Right lobe of liver (tissue), 6 donors: ENCODE measurements at regions not wholly inside any gene's neighbourhood (a gene's known extent, or its start where the extent isn't known, plus 50 kb on each side); places are given as distances from the start of the nearest gene placed in this dataset.

Experiments used
- ATAC-seq, 4 donors: fragments of 200-7000 bp; cut with Tn5 transposase; one replicate each; pipeline ENCODE4 v1.9.1; 2020; ENCODE audit warnings: mild to moderate bottlenecking in 4 of 4, moderate library complexity in 4 of 4
- DNase-seq, 3 donors: peaks; one replicate each; pipeline ENCODE4 v3.0.0-alpha.2; 2020
- H3K27ac ChIP-seq, 3 donors: fragments of 200-600 bp; one replicate each; pipeline ENCODE4 v1.8.0; 2022
- H3K27me3 ChIP-seq, 2 donors: fragments of 200-600 bp; one replicate each; pipeline ENCODE4 v1.8.0; 2022
- H3K36me3 ChIP-seq, 4 donors: fragments of 200-600 bp; sonication (generic) in 1 of 4; one replicate each; pipeline versions ENCODE4 v1.5.1 to v1.8.0; 2017 to 2022; ENCODE audit warnings: control low read depth in 1 of 4
- H3K4me1 ChIP-seq, 4 donors: fragments of 200-600 bp; sonication (generic) in 1 of 4; one replicate each; pipeline versions ENCODE4 v1.5.1 to v1.8.0; 2017 to 2022; ENCODE audit warnings: control low read depth in 1 of 4
- H3K4me3 ChIP-seq, 3 donors: fragments of 200-600 bp; one replicate each; pipeline ENCODE4 v1.8.0; 2022
- H3K9me3 ChIP-seq, 4 donors: fragments of 200-600 bp; sonication (generic) in 1 of 4; one replicate each; pipeline versions ENCODE4 v1.5.1 to v1.8.0; 2017 to 2022; ENCODE audit warnings: control low read depth in 1 of 4
- POLR2A ChIP-seq: fragments of 450-650 bp; IDR thresholded peaks from one replicate; pipeline ENCODE4 v1.6.1; 2017; ENCODE audit warnings: antibody characterized with exemption, mild to moderate bottlenecking
- WGBS: methylation state at CpG from one replicate; pipeline ENCODE4 v1.1.6; 2018; ENCODE audit warnings: low coverage, low lambda C conversion rate; ENCODE audit not compliant: insufficient coverage; ENCODE audit errors: missing lambda C conversion rate; 5-methylcytosine and 5-hydroxymethylcytosine counted together
- intact Hi-C, 2 donors: fragments of 100-400 bp; cut with DNase I; formaldehyde crosslinking; loops; one replicate each; pipeline versions ENCODE4 v1.11.2 to v1.14.1; 2022
- TF ChIP-seq, protein P1 (sequence below), 4 donors: fragments of 200-600 bp in 3 of 4; fragments of 450-650 bp in 1 of 4; IDR thresholded peaks; one replicate each; pipeline versions ENCODE4 v1.5.1 to v1.8.0; 2016 to 2022; ENCODE audit warnings: antibody characterized with exemption in 4 of 4, mild to moderate bottlenecking in 2 of 4
- donor health status: DM: no; HTN: yes; CAD: no.
- donor health status: DM: no; HTN: no; CAD: no.
- donor health status: DM: no; HTN: no; CAD: no.
- donor health status: DM: no; HTN: yes; CAD: no.
- donor health status: DM: no; HTN: yes; CAD: no.

DNA sequence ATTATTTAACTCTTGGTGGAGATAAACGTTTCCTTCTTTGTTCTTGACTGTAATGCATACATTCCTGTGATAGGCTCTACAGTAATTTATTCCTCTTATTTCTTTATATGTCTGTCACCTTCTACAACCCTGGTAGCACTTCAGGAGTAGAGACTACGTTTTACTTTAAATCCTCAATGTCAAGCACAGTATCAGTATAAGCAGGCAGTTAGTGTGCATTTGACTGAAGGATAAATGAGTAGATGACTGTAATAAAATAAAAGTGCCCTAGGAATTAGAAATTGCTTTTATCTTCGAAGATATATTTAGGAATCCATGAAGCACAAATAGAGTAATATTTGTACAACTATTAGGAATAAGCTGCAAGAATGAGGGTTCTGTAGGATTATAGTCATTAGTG lies 599.6 kb upstream of the PRMT6 start:
- WGBS = 33% methylated on average over 3 of the region's 3 CpGs
- intact Hi-C loops = no loop called here
- TF ChIP-seq, protein P1, sequence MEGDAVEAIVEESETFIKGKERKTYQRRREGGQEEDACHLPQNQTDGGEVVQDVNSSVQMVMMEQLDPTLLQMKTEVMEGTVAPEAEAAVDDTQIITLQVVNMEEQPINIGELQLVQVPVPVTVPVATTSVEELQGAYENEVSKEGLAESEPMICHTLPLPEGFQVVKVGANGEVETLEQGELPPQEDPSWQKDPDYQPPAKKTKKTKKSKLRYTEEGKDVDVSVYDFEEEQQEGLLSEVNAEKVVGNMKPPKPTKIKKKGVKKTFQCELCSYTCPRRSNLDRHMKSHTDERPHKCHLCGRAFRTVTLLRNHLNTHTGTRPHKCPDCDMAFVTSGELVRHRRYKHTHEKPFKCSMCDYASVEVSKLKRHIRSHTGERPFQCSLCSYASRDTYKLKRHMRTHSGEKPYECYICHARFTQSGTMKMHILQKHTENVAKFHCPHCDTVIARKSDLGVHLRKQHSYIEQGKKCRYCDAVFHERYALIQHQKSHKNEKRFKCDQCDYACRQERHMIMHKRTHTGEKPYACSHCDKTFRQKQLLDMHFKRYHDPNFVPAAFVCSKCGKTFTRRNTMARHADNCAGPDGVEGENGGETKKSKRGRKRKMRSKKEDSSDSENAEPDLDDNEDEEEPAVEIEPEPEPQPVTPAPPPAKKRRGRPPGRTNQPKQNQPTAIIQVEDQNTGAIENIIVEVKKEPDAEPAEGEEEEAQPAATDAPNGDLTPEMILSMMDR (IDR thresholded peaks at IDR 0.05) = no peak
- no peak for TF ChIP-seq POLR2A

GRCh38 chr1:106457368-106457767 lies 599.1 kb upstream of the PRMT6 start:
- WGBS = 50% methylated on average over 1 of the region's 1 CpG
- Histone ChIP-seq H3K4me3 (no peak overlapping the region), H3K27me3 (no peaks in the 10 kb centered on the region), H3K27ac (no peak overlapping the region), H3K36me3 (no peaks in the 10 kb centered on the region), H3K4me1 (no peaks in the 10 kb centered on the region), H3K9me3 (no peaks in the 10 kb centered on the region)
- intact Hi-C loops = no loop called here
- DNase-seq (no peak), ATAC-seq (no peak)
- TF ChIP-seq POLR2A = no peak
- TF ChIP-seq, protein P1 (IDR thresholded peaks at IDR 0.05) = no peak

More for the DNA sequence above, 599.6 kb upstream of the PRMT6 start:
- ATAC-seq = no peak
- Histone ChIP-seq H3K36me3 (no peaks in the 10 kb centered on the region), H3K4me1 (no peaks in the 10 kb centered on the region), H3K27ac (no peak overlapping the region), H3K9me3 (no peaks in the 10 kb centered on the region), H3K27me3 (no peaks in the 10 kb centered on the region), H3K4me3 (no peak overlapping the region)
- no peak for DNase-seq

DNA sequence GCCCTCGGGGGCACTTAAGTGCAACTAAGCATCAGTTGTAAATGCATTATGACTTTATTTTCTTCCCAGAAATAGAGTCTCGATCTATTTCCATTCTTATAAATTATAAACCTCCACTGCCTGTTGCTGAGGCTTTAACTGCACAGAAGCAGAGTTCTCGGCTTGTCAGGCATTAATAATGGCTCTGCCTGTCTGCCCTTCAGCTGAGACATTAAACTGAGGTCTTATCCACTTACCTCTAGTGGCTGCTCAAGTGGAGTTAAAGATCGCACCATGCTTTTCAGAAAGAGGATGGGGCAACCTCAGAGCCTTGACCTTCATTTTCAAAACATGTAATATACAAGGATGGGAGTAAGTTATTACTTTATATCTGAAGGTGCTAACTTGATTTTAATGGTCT lies 597.6 kb upstream of the PRMT6 start:
- no peaks in the 10 kb centered on the region for H3K36me3 ChIP-seq
- no peak for TF ChIP-seq POLR2A
- TF ChIP-seq, protein P1 (IDR thresholded peaks at IDR 0.05) = no peak
- no peaks in the 10 kb centered on the region for H3K4me1 ChIP-seq
- no peaks in the 10 kb centered on the region for H3K27me3 ChIP-seq
- no peak overlapping the region for H3K4me3 ChIP-seq
- no peak for ATAC-seq
- 43% methylated on average over 4 of the region's 4 CpGs for WGBS
- intact Hi-C loops = no loop called here
- H3K9me3 ChIP-seq = no peaks in the 10 kb centered on the region
- H3K27ac ChIP-seq = no peak overlapping the region
- no peak for DNase-seq

DNA sequence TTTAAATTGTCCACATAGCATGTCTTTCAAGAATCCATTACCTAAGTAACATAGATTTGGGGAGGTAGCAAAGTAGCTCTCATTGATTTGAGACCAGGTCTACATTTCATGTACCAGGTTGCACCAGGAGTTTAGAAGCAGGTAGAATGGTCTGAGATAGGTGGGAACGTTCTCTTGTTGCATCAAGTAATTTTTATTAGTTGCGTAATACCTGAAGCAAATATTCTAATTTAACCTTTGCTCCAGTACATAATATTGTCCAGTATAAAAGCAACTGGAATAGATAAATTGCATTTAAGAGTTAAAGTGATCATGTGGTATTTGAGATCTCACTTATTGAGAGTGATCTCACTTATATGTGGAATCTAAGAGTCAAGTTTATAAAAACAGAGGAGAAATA lies 597.1 kb upstream of the PRMT6 start:
- Histone ChIP-seq H3K4me1 (no peaks in the 10 kb centered on the region), H3K27ac (no peak overlapping the region), H3K4me3 (no peak overlapping the region), H3K9me3 (no peaks in the 10 kb centered on the region), H3K27me3 (no peaks in the 10 kb centered on the region), H3K36me3 (no peaks in the 10 kb centered on the region)
- no peak for DNase-seq
- WGBS = 59% methylated on average over 2 of the region's 2 CpGs
- intact Hi-C loops = no loop called here
- no peak for TF ChIP-seq POLR2A
- TF ChIP-seq, protein P1 (IDR thresholded peaks at IDR 0.05) = no peak
- no peak for ATAC-seq

GRCh38 chr1:106465666-106466065 lies 590.8 kb upstream of the PRMT6 start:
- Histone ChIP-seq H3K27me3 (no peaks in the 10 kb centered on the region), H3K4me3 (no peak overlapping the region), H3K36me3 (no peaks in the 10 kb centered on the region), H3K27ac (no peak overlapping the region), H3K4me1 (no peaks in the 10 kb centered on the region), H3K9me3 (no peaks in the 10 kb centered on the region)
- intact Hi-C loops = no loop called here
- WGBS = 10% methylated on average over 2 of the region's 2 CpGs
- TF ChIP-seq, protein P1 (IDR thresholded peaks at IDR 0.05) = no peak
- no peak for TF ChIP-seq POLR2A
- ATAC-seq (no peak), DNase-seq (no peak)
